ENCODE measurements at regions not wholly inside any gene's neighbourhood (a gene's known extent, or its start where the extent isn't known, plus 50 kb on each side); places are given as distances from the start of the nearest gene placed in this dataset.

DNA sequence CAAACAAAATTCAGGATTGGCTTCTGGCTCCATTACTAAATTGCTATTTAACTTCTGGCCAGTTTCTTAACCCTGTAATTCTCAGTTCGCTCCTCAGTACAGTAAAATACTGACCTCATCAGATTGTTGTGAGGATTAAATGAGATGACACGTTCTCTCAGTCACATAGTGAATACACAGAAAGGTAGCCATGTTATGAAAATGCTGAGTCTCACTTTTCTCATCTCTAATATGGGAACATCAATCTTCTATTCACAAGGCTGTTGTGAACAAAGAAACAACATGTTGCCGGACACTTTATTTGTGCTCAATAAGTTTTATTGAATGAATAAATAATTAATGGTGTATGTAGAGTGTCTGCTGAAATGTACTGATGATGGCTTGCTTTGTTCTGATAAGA lies 924.5 kb upstream of the GOT2 start:
- ChIA-PET SMC1A (ENCODE audit: uncharacterized antibody, unreplicated experiment) (no interaction called here), CTCF (no interaction called here), POLR2A (no interaction called here), RAD21 (ENCODE audit: unreplicated experiment) (no interaction called here)
- intact Hi-C loops (cut with micrococcal nuclease; ENCODE audit: unreplicated experiment) (no loop called here), in situ Hi-C loops (cut with MboI) (no loop called here)
- FAIRE-seq (no peak), ATAC-seq (no peak), DNase-seq (ENCODE audit: low read depth, low spot score) (no peak)
- BruUV-seq (replicated peaks) = no TSS peak
- Histone ChIP-seq H4K20me1 (ENCODE audit: control insufficient read depth, insufficient read depth) (no peaks in the 10 kb centered on the region), H3K4me1 (ENCODE audit: control insufficient read depth, insufficient read depth, low read length) (no peaks in the 10 kb centered on the region), H3K27me3 (replicated peaks in 1 of 2; ENCODE audit: control insufficient read depth in 2 of 2, insufficient read depth in 2 of 2, low read length in 1 of 2) (no peaks in the 10 kb centered on the region), H3K27ac (ENCODE audit: control insufficient read depth, insufficient read depth) (no peak overlapping the region), H3K9me3 (replicated peaks; ENCODE audit: control insufficient read depth, insufficient read depth, low read length) (no peaks in the 10 kb centered on the region), H3K36me3 (ENCODE audit: control insufficient read depth in 2 of 2, insufficient read depth in 2 of 2, low read length in 1 of 2) (no peaks in the 10 kb centered on the region), H3K4me2 (ENCODE audit: control insufficient read depth, insufficient read depth) (no peak overlapping the region), H3K9ac (ENCODE audit: control insufficient read depth, insufficient read depth, low read length) (no peak overlapping the region), H3K79me2 (ENCODE audit: control insufficient read depth, insufficient read depth, low read length) (no peaks in the 10 kb centered on the region), H3K4me3 (no peak overlapping the region), H2AFZ (ENCODE audit: control insufficient read depth, low read depth, low read length) (no peak overlapping the region)
- 32% methylated on average over 3 of the region's 3 CpGs for WGBS (ENCODE audit: insufficient coverage, insufficient replicate concordance, low lambda C conversion rate, missing lambda C conversion rate)
- no peak for TF ChIP-seq HDAC2 (IDR thresholded peaks at IDR 0.05)
- no peak for TF ChIP-seq RFX5 (IDR thresholded peaks at IDR 0.05; ENCODE audit: low read depth, low read length)
- no peak for TF ChIP-seq ZNF24 (IDR thresholded peaks at IDR 0.05)
- TF ChIP-seq TCF12 (IDR thresholded peaks at IDR 0.05; ENCODE audit: low read depth, low read length) = no peak
- TF ChIP-seq SUPT20H (IDR thresholded peaks at IDR 0.05; ENCODE audit: borderline replicate concordance, control insufficient read depth, low read depth, low read length) = no peak
- no peak for TF ChIP-seq CUX1 (IDR thresholded peaks at IDR 0.05; ENCODE audit: insufficient replicate concordance, low read depth, low read length)
- no peak for TF ChIP-seq RCOR1 (conservative IDR thresholded peaks at IDR 0.05; ENCODE audit: low read depth, low read length)
- TF ChIP-seq NR2F1 (conservative IDR thresholded peaks at IDR 0.05) = no peak
- no peak for TF ChIP-seq ZNF274 (IDR thresholded peaks at IDR 0.05; ENCODE audit: insufficient read depth, insufficient read length)
- TF ChIP-seq ETV6 (conservative IDR thresholded peaks at IDR 0.05 in 1 of 2, IDR thresholded peaks at IDR 0.05 in 1 of 2; ENCODE audit: borderline replicate concordance in 1 of 2, low read depth in 1 of 2) = no peak
- TF ChIP-seq, protein P1, sequence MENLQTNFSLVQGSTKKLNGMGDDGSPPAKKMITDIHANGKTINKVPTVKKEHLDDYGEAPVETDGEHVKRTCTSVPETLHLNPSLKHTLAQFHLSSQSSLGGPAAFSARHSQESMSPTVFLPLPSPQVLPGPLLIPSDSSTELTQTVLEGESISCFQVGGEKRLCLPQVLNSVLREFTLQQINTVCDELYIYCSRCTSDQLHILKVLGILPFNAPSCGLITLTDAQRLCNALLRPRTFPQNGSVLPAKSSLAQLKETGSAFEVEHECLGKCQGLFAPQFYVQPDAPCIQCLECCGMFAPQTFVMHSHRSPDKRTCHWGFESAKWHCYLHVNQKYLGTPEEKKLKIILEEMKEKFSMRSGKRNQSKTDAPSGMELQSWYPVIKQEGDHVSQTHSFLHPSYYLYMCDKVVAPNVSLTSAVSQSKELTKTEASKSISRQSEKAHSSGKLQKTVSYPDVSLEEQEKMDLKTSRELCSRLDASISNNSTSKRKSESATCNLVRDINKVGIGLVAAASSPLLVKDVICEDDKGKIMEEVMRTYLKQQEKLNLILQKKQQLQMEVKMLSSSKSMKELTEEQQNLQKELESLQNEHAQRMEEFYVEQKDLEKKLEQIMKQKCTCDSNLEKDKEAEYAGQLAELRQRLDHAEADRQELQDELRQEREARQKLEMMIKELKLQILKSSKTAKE (IDR thresholded peaks at IDR 0.05; ENCODE audit: low read depth, poor library complexity, severe bottlenecking) = no peak
- TF ChIP-seq CHD1 (IDR thresholded peaks at IDR 0.05; ENCODE audit: low read depth, low read length) = no peak
- no peak for TF ChIP-seq MYC (IDR thresholded peaks at IDR 0.05; ENCODE audit: insufficient read depth, insufficient read length, insufficient replicate concordance, low read length, severe bottlenecking)
- no peak for TF ChIP-seq POLR2AphosphoS2 (IDR thresholded peaks at IDR 0.05; ENCODE audit: low read depth, low read length)
- TF ChIP-seq MTA3 (IDR thresholded peaks at IDR 0.05; ENCODE audit: borderline replicate concordance, low read length) = no peak
